Neural cell (in vitro differentiated cells): ENCODE measurements at regions not wholly inside any gene's neighbourhood (a gene's known extent, or its start where the extent isn't known, plus 50 kb on each side); places are given as distances from the start of the nearest gene placed in this dataset.

Experiments used
- H2AFZ ChIP-seq: fragments of 200-600, 300-800 bp; sonication (generic), shearing (Covaris generic); 2 replicates; pipeline ENCODE4 v1.6.0; 2014; ENCODE audit warnings: low read depth, mild to moderate bottlenecking, antibody characterized with exemption, low read length, moderate library complexity
- H3F3A ChIP-seq: fragments of 200-600 bp; shearing (Covaris generic); 2 replicates; pipeline ENCODE4 v1.6.1; 2016; ENCODE audit warnings: mild to moderate bottlenecking, moderate library complexity, mixed read lengths, antibody characterized with exemption, low read length; ENCODE audit not compliant: insufficient read depth, poor library complexity, severe bottlenecking
- H3K27ac ChIP-seq: fragments of 200-600, 300-800 bp; sonication (generic), shearing (Covaris generic); 2 replicates; pipeline ENCODE4 v1.5.1; 2014; ENCODE audit warnings: mild to moderate bottlenecking, low read length, moderate library complexity
- H3K27me3 ChIP-seq: fragments of 300-800, 200-600 bp; sonication (generic), shearing (Covaris generic); 2 replicates; pipeline ENCODE4 v1.6.0; 2014; ENCODE audit warnings: mild to moderate bottlenecking, low read depth, low read length, moderate library complexity; ENCODE audit not compliant: insufficient read depth
- H3K36me3 ChIP-seq: fragments of 300-800, 200-600 bp; sonication (generic), shearing (Covaris generic); 2 replicates; pipeline ENCODE4 v1.5.1; 2014; ENCODE audit warnings: mild to moderate bottlenecking, antibody characterized with exemption, low read length, moderate library complexity; ENCODE audit not compliant: insufficient read depth
- H3K4me2 ChIP-seq: fragments of 300-800, 200-600 bp; sonication (generic), shearing (Covaris generic); 2 replicates; pipeline ENCODE4 v1.6.0; 2014; ENCODE audit warnings: mild to moderate bottlenecking, low read length
- H3K4me3 ChIP-seq: fragments of 300-800, 200-600 bp; sonication (generic), shearing (Covaris generic); 2 replicates; pipeline ENCODE4 v1.5.1; 2014; ENCODE audit warnings: mild to moderate bottlenecking, low read length, moderate library complexity
- H3K79me2 ChIP-seq: fragments of 200-600 bp; shearing (Covaris generic); replicated peaks from 2 replicates; pipeline ENCODE4 v1.6.0; 2014; ENCODE audit warnings: mild to moderate bottlenecking, low read length, moderate library complexity; ENCODE audit not compliant: insufficient read depth
- H3K9ac ChIP-seq: fragments of 300-800, 200-600 bp; sonication (generic), shearing (Covaris generic); 2 replicates; pipeline ENCODE4 v1.6.1; 2016; ENCODE audit warnings: mild to moderate bottlenecking, low read length, mixed read lengths
- H3K9me2 ChIP-seq: fragments of 200-600 bp; shearing (Covaris generic); 2 replicates; pipeline ENCODE4 v1.6.1; 2016; ENCODE audit warnings: mild to moderate bottlenecking, low read length, mixed read lengths; ENCODE audit not compliant: insufficient read depth
- H3K9me3 ChIP-seq: fragments of 200-600, 300-800 bp; sonication (generic), shearing (Covaris generic); 2 replicates; pipeline ENCODE4 v1.6.1; 2016; ENCODE audit warnings: mild to moderate bottlenecking, mixed run types, low read length, moderate library complexity, mixed read lengths
- H4K20me1 ChIP-seq: fragments of 200-600 bp; shearing (Covaris generic); 2 replicates; pipeline ENCODE4 v1.6.1; 2016; ENCODE audit warnings: mild to moderate bottlenecking, mixed run types; ENCODE audit not compliant: insufficient read depth
- CTCF ChIP-seq: fragments of 450-650 bp; IDR thresholded peaks from 2 replicates; pipeline ENCODE4 v1.5.1; 2014; ENCODE audit warnings: antibody characterized with exemption, mild to moderate bottlenecking, moderate library complexity; ENCODE audit not compliant: poor library complexity, severe bottlenecking
- EP300 ChIP-seq: fragments of 450-650 bp; conservative IDR thresholded peaks from 2 replicates; pipeline ENCODE4 v1.6.1; 2014; ENCODE audit warnings: antibody characterized with exemption, mild to moderate bottlenecking, moderate library complexity; ENCODE audit not compliant: poor library complexity, severe bottlenecking
- EZH2 ChIP-seq: fragments of 200-600, 300-800 bp; shearing (Covaris generic), sonication (generic); IDR thresholded peaks from 2 replicates; pipeline ENCODE4 v1.6.1; 2014; ENCODE audit warnings: antibody characterized with exemption, low read length, borderline replicate concordance, mild to moderate bottlenecking; ENCODE audit not compliant: insufficient read depth, poor library complexity, severe bottlenecking
- MXI1 ChIP-seq: fragments of 450-650 bp; conservative IDR thresholded peaks from 2 replicates; pipeline ENCODE4 v1.6.1; 2014; ENCODE audit warnings: antibody characterized with exemption, mild to moderate bottlenecking; ENCODE audit not compliant: poor library complexity, severe bottlenecking
- POLR2AphosphoS5 ChIP-seq: IDR thresholded peaks from 2 replicates; pipeline ENCODE4 v1.6.1; 2012
- RAD21 ChIP-seq: fragments of 450-650 bp; conservative IDR thresholded peaks from 2 replicates; pipeline ENCODE4 v1.6.1; 2014; ENCODE audit warnings: antibody characterized with exemption, mild to moderate bottlenecking, moderate library complexity
- SMC3 ChIP-seq: fragments of 450-650 bp; conservative IDR thresholded peaks from 2 replicates; pipeline ENCODE4 v1.6.1; 2014; ENCODE audit warnings: antibody characterized with exemption, mild to moderate bottlenecking, moderate library complexity; ENCODE audit not compliant: poor library complexity
- TAF1 ChIP-seq: IDR thresholded peaks from 2 replicates; pipeline ENCODE4 v1.6.1; 2012; ENCODE audit warnings: low read depth
- TF ChIP-seq, protein P1 (sequence below): IDR thresholded peaks from 2 replicates; pipeline ENCODE4 v1.6.1; 2012; ENCODE audit warnings: borderline replicate concordance

DNA sequence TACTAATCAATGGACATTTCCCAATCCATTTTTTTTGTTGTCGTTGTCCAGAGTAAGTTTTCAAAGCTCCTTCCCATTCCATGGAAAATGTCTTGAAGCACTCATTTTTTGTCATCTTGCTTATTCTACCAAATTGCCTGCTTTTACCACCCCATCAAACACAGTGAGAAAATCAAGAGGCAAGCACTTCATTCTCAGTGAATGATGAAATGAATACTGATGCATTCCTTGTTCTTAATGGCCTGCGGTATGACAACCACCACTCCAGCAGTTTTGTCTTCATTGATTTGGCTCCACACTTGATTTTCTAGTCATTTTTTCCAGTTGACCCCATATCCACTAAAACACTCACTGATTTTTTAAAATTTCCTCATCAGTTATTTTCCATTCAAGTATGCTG lies 193.5 kb upstream of the ANKH start:
- Histone ChIP-seq H3K79me2 (no peaks in the 10 kb centered on the region), H3F3A (no peaks in the 10 kb centered on the region), H4K20me1 (no peaks in the 10 kb centered on the region), H3K9me3 (no peaks in the 10 kb centered on the region), H2AFZ (no peak overlapping the region), H3K27ac (no peak overlapping the region), H3K4me3 (no peak overlapping the region), H3K27me3 (no peaks in the 10 kb centered on the region), H3K36me3 (no peaks in the 10 kb centered on the region), H3K9ac (no peak overlapping the region), H3K9me2 (no peaks in the 10 kb centered on the region), H3K4me2 (no peak overlapping the region)
- TF ChIP-seq RAD21 (no peak), MXI1 (no peak), EP300 (no peak), TAF1 (no peak), SMC3 (no peak), CTCF (no peak), EZH2 (no peak), POLR2AphosphoS5 (no peak)
- TF ChIP-seq, protein P1, sequence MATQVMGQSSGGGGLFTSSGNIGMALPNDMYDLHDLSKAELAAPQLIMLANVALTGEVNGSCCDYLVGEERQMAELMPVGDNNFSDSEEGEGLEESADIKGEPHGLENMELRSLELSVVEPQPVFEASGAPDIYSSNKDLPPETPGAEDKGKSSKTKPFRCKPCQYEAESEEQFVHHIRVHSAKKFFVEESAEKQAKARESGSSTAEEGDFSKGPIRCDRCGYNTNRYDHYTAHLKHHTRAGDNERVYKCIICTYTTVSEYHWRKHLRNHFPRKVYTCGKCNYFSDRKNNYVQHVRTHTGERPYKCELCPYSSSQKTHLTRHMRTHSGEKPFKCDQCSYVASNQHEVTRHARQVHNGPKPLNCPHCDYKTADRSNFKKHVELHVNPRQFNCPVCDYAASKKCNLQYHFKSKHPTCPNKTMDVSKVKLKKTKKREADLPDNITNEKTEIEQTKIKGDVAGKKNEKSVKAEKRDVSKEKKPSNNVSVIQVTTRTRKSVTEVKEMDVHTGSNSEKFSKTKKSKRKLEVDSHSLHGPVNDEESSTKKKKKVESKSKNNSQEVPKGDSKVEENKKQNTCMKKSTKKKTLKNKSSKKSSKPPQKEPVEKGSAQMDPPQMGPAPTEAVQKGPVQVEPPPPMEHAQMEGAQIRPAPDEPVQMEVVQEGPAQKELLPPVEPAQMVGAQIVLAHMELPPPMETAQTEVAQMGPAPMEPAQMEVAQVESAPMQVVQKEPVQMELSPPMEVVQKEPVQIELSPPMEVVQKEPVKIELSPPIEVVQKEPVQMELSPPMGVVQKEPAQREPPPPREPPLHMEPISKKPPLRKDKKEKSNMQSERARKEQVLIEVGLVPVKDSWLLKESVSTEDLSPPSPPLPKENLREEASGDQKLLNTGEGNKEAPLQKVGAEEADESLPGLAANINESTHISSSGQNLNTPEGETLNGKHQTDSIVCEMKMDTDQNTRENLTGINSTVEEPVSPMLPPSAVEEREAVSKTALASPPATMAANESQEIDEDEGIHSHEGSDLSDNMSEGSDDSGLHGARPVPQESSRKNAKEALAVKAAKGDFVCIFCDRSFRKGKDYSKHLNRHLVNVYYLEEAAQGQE, result no peak

GRCh38 chr5:15064396-15064795 lies 192.8 kb upstream of the ANKH start:
- no peaks in the 10 kb centered on the region for H4K20me1 ChIP-seq
- no peaks in the 10 kb centered on the region for H3K79me2 ChIP-seq
- TF ChIP-seq EZH2, result no peak
- no peak for TF ChIP-seq EP300
- TF ChIP-seq RAD21, result no peak
- no peak for TF ChIP-seq MXI1
- TF ChIP-seq SMC3, result no peak
- no peak for TF ChIP-seq TAF1
- TF ChIP-seq POLR2AphosphoS5, result no peak
- TF ChIP-seq, protein P1, result no peak
- no peak for TF ChIP-seq CTCF
- H3K27me3 ChIP-seq, result no peaks in the 10 kb centered on the region
- no peaks in the 10 kb centered on the region for H3K9me3 ChIP-seq
- H3F3A ChIP-seq, result no peaks in the 10 kb centered on the region
- H3K36me3 ChIP-seq, result no peaks in the 10 kb centered on the region
- H3K9ac ChIP-seq, result no peak overlapping the region
- H3K4me3 ChIP-seq, result no peak overlapping the region
- no peak overlapping the region for H3K4me2 ChIP-seq
- H2AFZ ChIP-seq, result no peak overlapping the region
- no peak overlapping the region for H3K27ac ChIP-seq
- no peaks in the 10 kb centered on the region for H3K9me2 ChIP-seq
